Tibial nerve (tissue), 4 donors: ENCODE measurements at regions not wholly inside any gene's neighbourhood (a gene's known extent, or its start where the extent isn't known, plus 50 kb on each side); places are given as distances from the start of the nearest gene placed in this dataset.

Experiments used
- DNase-seq, 2 donors: peaks; one replicate each; pipeline ENCODE4 v3.0.0-alpha.2; 2019; ENCODE audit warnings: low spot score in 2 of 2
- H3K27ac ChIP-seq, 4 donors: fragments of 200-600 bp; sonication (generic) in 3 of 4; one replicate each; pipeline ENCODE4 v1.5.1; 2017 to 2019; ENCODE audit warnings: mild to moderate bottlenecking in 1 of 4
- H3K27me3 ChIP-seq, 2 donors: fragments of 200-600 bp; sonication (generic) in 1 of 2; one replicate each; pipeline versions ENCODE4 v1.5.1 to v1.6.0; 2017 to 2019
- H3K36me3 ChIP-seq, 3 donors: fragments of 200-600 bp; sonication (generic); one replicate each; pipeline ENCODE4 v1.5.1; 2018 to 2019
- H3K4me1 ChIP-seq, 4 donors: fragments of 200-600 bp; sonication (generic) in 3 of 4; one replicate each; pipeline ENCODE4 v1.5.1; 2017 to 2019
- H3K4me3 ChIP-seq, 4 donors: fragments of 200-600 bp; sonication (generic) in 3 of 4; one replicate each; pipeline ENCODE4 v1.5.1; 2017 to 2019; ENCODE audit warnings: mild to moderate bottlenecking in 1 of 4, moderate library complexity in 1 of 4
- H3K9me3 ChIP-seq, 4 donors: fragments of 200-600 bp; sonication (generic) in 3 of 4; one replicate each; pipeline ENCODE4 v1.5.1; 2017 to 2019
- CTCF ChIP-seq, 5 experiments: fragments of 200-600 bp in 3 of 5; fragments of 450-650 bp in 2 of 5; sonication (generic) in 3 of 5; IDR thresholded peaks; one replicate each; pipeline ENCODE4 v1.5.1; 2016 to 2019; ENCODE audit warnings: antibody characterized with exemption in 5 of 5, mild to moderate bottlenecking in 3 of 5, moderate library complexity in 2 of 5
- EP300 ChIP-seq, 2 donors: sonication (generic); formaldehyde crosslinking; IDR thresholded peaks; one replicate each; pipeline ENCODE4 v1.6.1; 2017; ENCODE audit warnings: antibody characterized with exemption in 2 of 2, mild to moderate bottlenecking in 1 of 2
- POLR2A ChIP-seq, 2 donors: fragments of 450-650 bp; IDR thresholded peaks; one replicate each; pipeline ENCODE4 v1.6.1; 2017; ENCODE audit warnings: antibody characterized with exemption in 2 of 2, mild to moderate bottlenecking in 2 of 2, moderate library complexity in 2 of 2
- WGBS, 2 donors: methylation state at CpG; one replicate each; pipeline ENCODE4 v1.1.5; 2018; 5-methylcytosine and 5-hydroxymethylcytosine counted together

GRCh38 chr3:29090912-29091597, 189.8 kb upstream of the RBMS3 start:
- no peak for DNase-seq
- Histone ChIP-seq H3K9me3 (no peaks in the 10 kb centered on the region), H3K36me3 (no peaks in the 10 kb centered on the region), H3K27me3 (no peaks in the 10 kb centered on the region), H3K4me1 (no peaks in the 10 kb centered on the region), H3K27ac (no peak overlapping the region), H3K4me3 (no peak overlapping the region)
- TF ChIP-seq CTCF (IDR thresholded peaks at IDR 0.05) (no peak), EP300 (IDR thresholded peaks at IDR 0.05) (no peak), POLR2A (IDR thresholded peaks at IDR 0.05) (no peak)
- 85 to 86% methylated on average over 4 of the region's 4 CpGs for WGBS, 2 donors

GRCh38 chr3:29091599-29092189, 189.2 kb upstream of the RBMS3 start:
- WGBS, 2 donors: 76 to 79% methylated on average over 2 of the region's 2 CpGs
- Histone ChIP-seq H3K36me3 (no peaks in the 10 kb centered on the region), H3K9me3 (peaks cover 0 to 5% (median 0%) of the 10 kb centered on the region in 4 donors), H3K27me3 (no peaks in the 10 kb centered on the region), H3K4me3 (no peak overlapping the region), H3K27ac (no peak overlapping the region), H3K4me1 (no peaks in the 10 kb centered on the region)
- TF ChIP-seq EP300 (IDR thresholded peaks at IDR 0.05) (no peak), POLR2A (IDR thresholded peaks at IDR 0.05) (no peak), CTCF (IDR thresholded peaks at IDR 0.05) (no peak)
- DNase-seq: no peak

GRCh38 chr3:29092348-29092747, 188.5 kb upstream of the RBMS3 start:
- Histone ChIP-seq H3K4me1 (no peaks in the 10 kb centered on the region), H3K36me3 (no peaks in the 10 kb centered on the region), H3K27me3 (no peaks in the 10 kb centered on the region), H3K4me3 (no peak overlapping the region), H3K9me3 (peaks cover 0 to 11% (median 0%) of the 10 kb centered on the region in 4 donors), H3K27ac (no peak overlapping the region)
- TF ChIP-seq EP300 (IDR thresholded peaks at IDR 0.05) (no peak), POLR2A (IDR thresholded peaks at IDR 0.05) (no peak), CTCF (IDR thresholded peaks at IDR 0.05) (no peak)
- no peak for DNase-seq
- WGBS, 2 donors: 57 to 62% methylated on average over 3 of the region's 3 CpGs

- WGBS, 2 donors: 87 to 91% methylated on average over 3 of the region's 3 CpGs
- DNase-seq: no peak
- H3K9me3 ChIP-seq: peaks cover 0 to 19% (median 0%) of the 10 kb centered on the region in 4 donors
Measured at GRCh38 chr3:29099296-29099695, 181.6 kb upstream of the RBMS3 start.

More at GRCh38 chr3:29099296-29099695, 181.6 kb upstream of the RBMS3 start:
- Histone ChIP-seq H3K4me3 (no peak overlapping the region), H3K36me3 (no peaks in the 10 kb centered on the region), H3K4me1 (no peaks in the 10 kb centered on the region), H3K27ac (no peak overlapping the region), H3K27me3 (no peaks in the 10 kb centered on the region)
- no peak for TF ChIP-seq POLR2A (IDR thresholded peaks at IDR 0.05)
- TF ChIP-seq EP300 (IDR thresholded peaks at IDR 0.05): no peak
- TF ChIP-seq CTCF (IDR thresholded peaks at IDR 0.05): no peak
